DND-41 (cell line): ENCODE measurements at regions not wholly inside any gene's neighbourhood (a gene's known extent, or its start where the extent isn't known, plus 50 kb on each side); places are given as distances from the start of the nearest gene placed in this dataset.
"Not testable (repeated sequence)": the region's sequence is repeated elsewhere in the genome, so short reads cannot be mapped to it uniquely, and the experiment has no call there.

Experiments
- ATAC-seq: fragments of 200-7000 bp; cut with Tn5 transposase; 3 replicates; pipeline ENCODE4 v1.9.1; 2021; ENCODE audit warnings: low read depth; ENCODE audit not compliant: insufficient read depth
- DNase-seq: peaks from one replicate; pipeline ENCODE4 v3.0.0-alpha.2; 2020
- H2AFZ ChIP-seq: 2 replicates; pipeline ENCODE4 v1.6.0; 2012; ENCODE audit warnings: low read depth, low read length
- H3K27ac ChIP-seq: 2 replicates; pipeline ENCODE4 v1.5.1; 2012; ENCODE audit warnings: low read length, inconsistent platforms
- H3K27me3 ChIP-seq: fragments of 200-600 bp; sonication (generic); 2 replicates; pipeline ENCODE4 v1.6.0; 2012; ENCODE audit warnings: low read length, mild to moderate bottlenecking, inconsistent platforms; ENCODE audit not compliant: insufficient read depth, poor library complexity
- H3K36me3 ChIP-seq: 2 replicates; pipeline ENCODE4 v1.5.1; 2012; ENCODE audit warnings: low read length, inconsistent platforms; ENCODE audit not compliant: insufficient read depth
- H3K4me1 ChIP-seq: 2 replicates; pipeline ENCODE4 v1.5.1; 2012; ENCODE audit warnings: mild to moderate bottlenecking, low read length; ENCODE audit not compliant: insufficient read depth
- H3K4me2 ChIP-seq: 2 replicates; pipeline ENCODE4 v1.6.0; 2012; ENCODE audit warnings: mild to moderate bottlenecking, moderate library complexity, low read length, inconsistent platforms; ENCODE audit not compliant: insufficient read depth
- H3K4me3 ChIP-seq, 2 experiments: fragments of 200-600 bp in 1 of 2; shearing (Covaris generic) in 1 of 2; 2 replicates each; pipeline ENCODE4 v1.5.1; 2012 to 2016; ENCODE audit warnings: inconsistent platforms in 2 of 2, low read length in 2 of 2, mild to moderate bottlenecking in 2 of 2, low read depth in 1 of 2, moderate library complexity in 1 of 2
- H3K79me2 ChIP-seq: 2 replicates; pipeline ENCODE4 v1.6.0; 2012; ENCODE audit warnings: low read length, inconsistent platforms; ENCODE audit not compliant: insufficient read depth
- H3K9ac ChIP-seq: 2 replicates; pipeline ENCODE4 v1.6.0; 2012; ENCODE audit warnings: low read depth, mild to moderate bottlenecking, inconsistent platforms, low read length, moderate library complexity
- H3K9me3 ChIP-seq: 2 replicates; pipeline ENCODE4 v1.5.1; 2012; ENCODE audit warnings: low read length, moderate library complexity, mild to moderate bottlenecking, inconsistent platforms; ENCODE audit not compliant: insufficient read depth, severe bottlenecking
- H4K20me1 ChIP-seq: 2 replicates; pipeline ENCODE4 v1.6.0; 2012; ENCODE audit warnings: low read length; ENCODE audit not compliant: insufficient read depth
- CTCF ChIP-seq: IDR thresholded peaks from 2 replicates; pipeline ENCODE4 v1.5.1; 2012; ENCODE audit warnings: borderline replicate concordance, low read length, moderate library complexity, mild to moderate bottlenecking; ENCODE audit not compliant: poor library complexity, severe bottlenecking; ENCODE audit errors: extremely low read depth
- EZH2 ChIP-seq: IDR thresholded peaks from 3 replicates; pipeline ENCODE4 v1.6.1; 2012; ENCODE audit warnings: borderline replicate concordance, low read depth, mild to moderate bottlenecking, moderate library complexity, low read length, inconsistent platforms; ENCODE audit not compliant: severe bottlenecking

GRCh38 chr7:27435461-27435860, 192.9 kb downstream of the EVX1 start:
- TF ChIP-seq EZH2 (no peak), CTCF (no peak)
- H3K4me2 ChIP-seq = no peak overlapping the region
- no peak overlapping the region for H3K9ac ChIP-seq

DNA sequence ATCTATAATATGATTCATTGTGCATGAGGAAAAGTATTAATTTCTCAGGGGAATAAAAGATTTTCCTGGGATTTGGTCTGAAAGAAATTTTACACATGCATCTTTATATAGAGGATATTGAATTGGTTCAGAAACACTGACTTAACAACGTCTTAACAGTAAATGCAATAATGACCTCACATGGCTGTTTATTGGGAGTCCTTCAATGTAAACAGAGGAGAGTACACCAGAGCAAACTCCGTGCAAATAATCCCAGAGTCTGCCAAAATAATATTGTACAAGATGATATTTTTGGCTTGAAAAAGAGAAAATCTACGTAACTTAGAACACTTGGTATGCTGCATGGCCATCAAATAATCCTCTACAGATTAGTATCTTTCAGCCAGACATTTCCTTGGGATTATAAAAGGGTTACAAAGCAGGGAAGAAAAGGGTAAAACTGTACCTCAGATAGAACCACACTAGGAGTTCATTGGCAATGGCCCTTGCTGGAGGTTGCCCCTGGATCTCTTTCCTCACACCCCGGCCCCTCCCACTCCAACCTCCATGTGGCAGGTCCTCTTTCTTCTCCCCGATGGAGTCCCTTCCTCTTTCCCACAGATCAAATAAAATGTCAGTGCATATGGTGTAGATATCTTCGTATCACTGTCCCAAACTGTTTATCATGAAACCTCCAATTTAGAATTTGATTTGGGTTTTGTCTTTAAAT, 196.4 kb downstream of the EVX1 start:
- Histone ChIP-seq H4K20me1 (no peaks in the 10 kb centered on the region), H3K4me3 (no peak overlapping the region), H2AFZ (no peak overlapping the region), H3K27me3 (peaks cover 14% of the 10 kb centered on the region), H3K27ac (no peak overlapping the region), H3K4me1 (no peaks in the 10 kb centered on the region), H3K36me3 (no peaks in the 10 kb centered on the region), H3K79me2 (no peaks in the 10 kb centered on the region), H3K9me3 (no peaks in the 10 kb centered on the region), H3K4me2 (no peak overlapping the region), H3K9ac (no peak overlapping the region)
- no peak for TF ChIP-seq EZH2
- no peak for TF ChIP-seq CTCF
- DNase-seq = no peak
- no peak for ATAC-seq

More at GRCh38 chr7:27435461-27435860, 192.9 kb downstream of the EVX1 start:
- Histone ChIP-seq H3K27ac (no peak overlapping the region), H3K79me2 (no peaks in the 10 kb centered on the region), H3K27me3 (peaks cover 25% of the 10 kb centered on the region), H3K36me3 (no peaks in the 10 kb centered on the region), H3K4me3 (no peak overlapping the region), H4K20me1 (no peaks in the 10 kb centered on the region), H3K9me3 (no peaks in the 10 kb centered on the region), H3K4me1 (no peaks in the 10 kb centered on the region), H2AFZ (no peak overlapping the region)
- DNase-seq (no peak), ATAC-seq (no peak)

GRCh38 chr7:27442455-27442854, 199.9 kb downstream of the EVX1 start:
- Histone ChIP-seq H4K20me1 (no peaks in the 10 kb centered on the region), H3K79me2 (no peaks in the 10 kb centered on the region), H3K4me2 (no peak overlapping the region), H2AFZ (no peak overlapping the region), H3K27me3 (peaks cover 8% of the 10 kb centered on the region), H3K4me3 (no peak overlapping the region), H3K9ac (no peak overlapping the region), H3K4me1 (no peaks in the 10 kb centered on the region), H3K9me3 (no peaks in the 10 kb centered on the region), H3K27ac (no peak overlapping the region), H3K36me3 (no peaks in the 10 kb centered on the region)
- DNase-seq (no peak), ATAC-seq (no peak)
- no peak for TF ChIP-seq CTCF
- TF ChIP-seq EZH2 = no peak

DNA sequence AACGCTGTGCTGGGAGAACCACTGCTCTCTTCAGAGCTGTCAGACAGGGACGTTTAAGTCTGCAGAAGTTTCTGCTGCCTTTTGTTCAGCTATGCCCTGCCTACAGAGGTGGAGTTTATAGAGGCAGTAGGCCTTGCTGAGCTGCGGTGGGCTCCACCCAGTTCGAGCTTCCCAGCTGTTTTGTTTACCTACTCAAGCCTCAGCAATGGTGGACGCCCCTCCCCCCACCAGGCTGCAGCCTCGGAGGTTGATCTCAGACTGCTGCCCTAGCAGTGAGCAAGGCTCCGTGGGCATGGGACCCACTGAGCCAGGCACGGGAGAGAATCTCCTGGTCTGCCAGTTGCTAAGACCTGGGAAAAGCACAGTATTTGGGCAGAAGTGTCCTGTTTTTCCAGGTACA, 206.4 kb downstream of the EVX1 start:
- DNase-seq, ATAC-seq, H3K36me3 ChIP-seq, H3K9ac ChIP-seq, H2AFZ ChIP-seq, H3K27ac ChIP-seq, H4K20me1 ChIP-seq, H3K4me1 ChIP-seq, H3K79me2 ChIP-seq, H3K4me2 ChIP-seq, H3K27me3 ChIP-seq, H3K9me3 ChIP-seq, H3K4me3 ChIP-seq: not testable (repeated sequence)
